ENCODE measurements at regions not wholly inside any gene's neighbourhood (a gene's known extent, or its start where the extent isn't known, plus 50 kb on each side); places are given as distances from the start of the nearest gene placed in this dataset.

GRCh38 chr14:101451166-101451565, 110.1 kb upstream of the DIO3 start:
- no peak overlapping the region for H3K27ac Mint-ChIP-seq
- POLR2A ChIA-PET: no interaction called here
- Histone ChIP-seq H3K4me3 (ENCODE audit: low read length) (no peak overlapping the region), H3K27ac (ENCODE audit: low read depth in 1 of 2, low read length in 2 of 2) (no peak overlapping the region), H3K27me3 (ENCODE audit: control insufficient read depth in 1 of 2, insufficient read depth in 2 of 2, low read length in 2 of 2) (peaks cover 54 to 83% of the 10 kb centered on the region in 2 experiments), H3K9me3 (ENCODE audit: control insufficient read depth in 1 of 2, insufficient read depth in 1 of 2, low read length in 2 of 2) (peaks cover 0 to 3% of the 10 kb centered on the region in 2 experiments), H3K36me3 (ENCODE audit: insufficient read depth, low read length) (no peaks in the 10 kb centered on the region), H3K4me1 (ENCODE audit: insufficient read depth, low read length) (peaks cover 5% of the 10 kb centered on the region)
- ATAC-seq (ENCODE audit: poor library complexity) (no peak), DNase-seq (no peak)
- peaks cover 3% of the 10 kb centered on the region for H3K4me1 Mint-ChIP-seq (ENCODE audit: low read depth)
- no peaks in the 10 kb centered on the region for H3K36me3 Mint-ChIP-seq (ENCODE audit: low read depth)
- H3K4me3 Mint-ChIP-seq: no peak overlapping the region
- TF ChIP-seq CTCF (IDR thresholded peaks at IDR 0.05): no peak
- peaks cover 91% of the 10 kb centered on the region for H3K27me3 Mint-ChIP-seq
- H3K9me3 Mint-ChIP-seq: no peaks in the 10 kb centered on the region
- CTCF ChIA-PET: no interaction called here
- intact Hi-C loops (cut with DNase I, micrococcal nuclease): no loop called here

- ChIA-PET POLR2A (no interaction called here), CTCF (no interaction called here)
- H3K27me3 ChIP-seq (ENCODE audit: control insufficient read depth in 1 of 2, insufficient read depth in 2 of 2, low read length in 2 of 2): peaks cover 58 to 81% of the 10 kb centered on the region in 2 experiments
- Mint-ChIP-seq H3K36me3 (ENCODE audit: low read depth) (no peaks in the 10 kb centered on the region), H3K27me3 (peaks cover 85% of the 10 kb centered on the region), H3K9me3 (no peaks in the 10 kb centered on the region), H3K4me3 (no peak overlapping the region), H3K27ac (no peak overlapping the region), H3K4me1 (ENCODE audit: low read depth) (peaks cover 9% of the 10 kb centered on the region)
- intact Hi-C loops (cut with DNase I, micrococcal nuclease): no loop called here
- peaks cover 0 to 3% of the 10 kb centered on the region in 2 experiments for H3K9me3 ChIP-seq (ENCODE audit: control insufficient read depth in 1 of 2, insufficient read depth in 1 of 2, low read length in 2 of 2)
- H3K36me3 ChIP-seq (ENCODE audit: insufficient read depth, low read length): no peaks in the 10 kb centered on the region
- DNase-seq: no peak
- ATAC-seq (ENCODE audit: poor library complexity): no peak
- no peak overlapping the region for H3K4me3 ChIP-seq (ENCODE audit: low read length)
- no peak for TF ChIP-seq CTCF (IDR thresholded peaks at IDR 0.05)
- no peak overlapping the region for H3K27ac ChIP-seq (ENCODE audit: low read depth in 1 of 2, low read length in 2 of 2)
- peaks cover 4% of the 10 kb centered on the region for H3K4me1 ChIP-seq (ENCODE audit: insufficient read depth, low read length)
These were observed 108.1 kb upstream of the DIO3 start for GRCh38 chr14:101453225-101453624.

GRCh38 chr14:101454229-101454628, 107.1 kb upstream of the DIO3 start:
- Mint-ChIP-seq H3K27ac (no peak overlapping the region), H3K4me3 (no peak overlapping the region), H3K27me3 (peaks cover 75% of the 10 kb centered on the region), H3K4me1 (ENCODE audit: low read depth) (peaks cover 9% of the 10 kb centered on the region), H3K9me3 (no peaks in the 10 kb centered on the region), H3K36me3 (ENCODE audit: low read depth) (no peaks in the 10 kb centered on the region)
- H3K9me3 ChIP-seq (ENCODE audit: control insufficient read depth in 1 of 2, insufficient read depth in 1 of 2, low read length in 2 of 2): peaks cover 0 to 3% of the 10 kb centered on the region in 2 experiments
- H3K36me3 ChIP-seq (ENCODE audit: insufficient read depth, low read length): no peaks in the 10 kb centered on the region
- H3K4me1 ChIP-seq (ENCODE audit: insufficient read depth, low read length): peaks cover 11% of the 10 kb centered on the region
- no peak overlapping the region for H3K4me3 ChIP-seq (ENCODE audit: low read length)
- DNase-seq (no peak), ATAC-seq (ENCODE audit: poor library complexity) (no peak)
- H3K27me3 ChIP-seq (ENCODE audit: control insufficient read depth in 1 of 2, insufficient read depth in 2 of 2, low read length in 2 of 2): peaks cover 58 to 78% of the 10 kb centered on the region in 2 experiments
- H3K27ac ChIP-seq (ENCODE audit: low read depth in 1 of 2, low read length in 2 of 2): no peak overlapping the region
- no peak for TF ChIP-seq CTCF (IDR thresholded peaks at IDR 0.05)
- intact Hi-C loops (cut with DNase I, micrococcal nuclease): no loop called here
- ChIA-PET CTCF (no interaction called here), POLR2A (no interaction called here)

Measured in CD4-positive, alpha-beta T cell (primary cell).